ENCODE measurements at regions not wholly inside any gene's neighbourhood (a gene's known extent, or its start where the extent isn't known, plus 50 kb on each side); places are given as distances from the start of the nearest gene placed in this dataset.

- no peaks in the 10 kb centered on the region for H3K9me3 ChIP-seq (ENCODE audit: insufficient read depth, low read length)
- H3K36me3 ChIP-seq (ENCODE audit: low read length): no peaks in the 10 kb centered on the region
- H3K9me2 ChIP-seq (replicated peaks; ENCODE audit: insufficient read depth, low read length): no peaks in the 10 kb centered on the region
- no peak overlapping the region for H3K4me3 ChIP-seq (ENCODE audit: insufficient read depth, low read length, poor library complexity, severe bottlenecking)
- H3K27ac ChIP-seq (ENCODE audit: low read depth, low read length): no peak overlapping the region
- no peaks in the 10 kb centered on the region for H4K20me1 ChIP-seq (ENCODE audit: low read depth, low read length)
- no peak overlapping the region for H3K4me2 ChIP-seq (ENCODE audit: low read depth, low read length, poor library complexity, severe bottlenecking)
- H3K79me2 ChIP-seq (ENCODE audit: insufficient read depth, low read length): no peaks in the 10 kb centered on the region
- H3F3A ChIP-seq (ENCODE audit: insufficient read depth): no peaks in the 10 kb centered on the region
- no peaks in the 10 kb centered on the region for H3K27me3 ChIP-seq (ENCODE audit: low read length)
- TF ChIP-seq CTCF (IDR thresholded peaks at IDR 0.05; ENCODE audit: insufficient read depth, low read length, poor library complexity, severe bottlenecking): no peak
- TF ChIP-seq EZH2phosphoT487 (conservative IDR thresholded peaks at IDR 0.05; ENCODE audit: low read length): no peak
- H2AFZ ChIP-seq (ENCODE audit: low read depth, low read length, severe bottlenecking): no peak overlapping the region
- H3K9ac ChIP-seq (ENCODE audit: low read length): no peak overlapping the region
These were observed 563.8 kb downstream of the TLE1 start for GRCh38 chr9:81125446-81126092.

GRCh38 chr9:81123526-81123925 lies 565.8 kb downstream of the TLE1 start:
- TF ChIP-seq EZH2phosphoT487 (conservative IDR thresholded peaks at IDR 0.05; ENCODE audit: low read length) (no peak), CTCF (IDR thresholded peaks at IDR 0.05; ENCODE audit: insufficient read depth, low read length, poor library complexity, severe bottlenecking) (no peak)

GRCh38 chr9:81122749-81123148 lies 566.6 kb downstream of the TLE1 start:
- Histone ChIP-seq H3K79me2 (ENCODE audit: insufficient read depth, low read length) (no peaks in the 10 kb centered on the region), H4K20me1 (ENCODE audit: low read depth, low read length) (no peaks in the 10 kb centered on the region), H3K4me3 (ENCODE audit: insufficient read depth, low read length, poor library complexity, severe bottlenecking) (no peak overlapping the region), H2AFZ (ENCODE audit: low read depth, low read length, severe bottlenecking) (no peak overlapping the region), H3F3A (ENCODE audit: insufficient read depth) (no peaks in the 10 kb centered on the region), H3K36me3 (ENCODE audit: low read length) (no peaks in the 10 kb centered on the region), H3K9me2 (replicated peaks; ENCODE audit: insufficient read depth, low read length) (no peaks in the 10 kb centered on the region), H3K9ac (ENCODE audit: low read length) (no peak overlapping the region), H3K9me3 (ENCODE audit: insufficient read depth, low read length) (no peaks in the 10 kb centered on the region), H3K4me2 (ENCODE audit: low read depth, low read length, poor library complexity, severe bottlenecking) (no peak overlapping the region), H3K27ac (ENCODE audit: low read depth, low read length) (no peak overlapping the region), H3K27me3 (ENCODE audit: low read length) (no peaks in the 10 kb centered on the region)
- no peak for TF ChIP-seq EZH2phosphoT487 (conservative IDR thresholded peaks at IDR 0.05; ENCODE audit: low read length)
- TF ChIP-seq CTCF (IDR thresholded peaks at IDR 0.05; ENCODE audit: insufficient read depth, low read length, poor library complexity, severe bottlenecking): no peak

More at GRCh38 chr9:81123526-81123925, 565.8 kb downstream of the TLE1 start:
- Histone ChIP-seq H3K79me2 (ENCODE audit: insufficient read depth, low read length) (no peaks in the 10 kb centered on the region), H3K27me3 (ENCODE audit: low read length) (no peaks in the 10 kb centered on the region), H3K9me3 (ENCODE audit: insufficient read depth, low read length) (no peaks in the 10 kb centered on the region), H3F3A (ENCODE audit: insufficient read depth) (no peaks in the 10 kb centered on the region), H3K27ac (ENCODE audit: low read depth, low read length) (no peak overlapping the region), H3K9me2 (replicated peaks; ENCODE audit: insufficient read depth, low read length) (no peaks in the 10 kb centered on the region), H3K9ac (ENCODE audit: low read length) (no peak overlapping the region), H2AFZ (ENCODE audit: low read depth, low read length, severe bottlenecking) (no peak overlapping the region), H3K36me3 (ENCODE audit: low read length) (no peaks in the 10 kb centered on the region), H3K4me2 (ENCODE audit: low read depth, low read length, poor library complexity, severe bottlenecking) (no peak overlapping the region), H3K4me3 (ENCODE audit: insufficient read depth, low read length, poor library complexity, severe bottlenecking) (no peak overlapping the region), H4K20me1 (ENCODE audit: low read depth, low read length) (no peaks in the 10 kb centered on the region)
